IMR-90 (cell line): ENCODE measurements at regions not wholly inside any gene's neighbourhood (a gene's known extent, or its start where the extent isn't known, plus 50 kb on each side); places are given as distances from the start of the nearest gene placed in this dataset. TPM values are rescaled to one million over a fixed set of nuclear protein-coding genes. Genes with fewer than 3 reads are reported as not detected.

Experiments
- microRNA-seq, 2 experiments: library from miRNA; stranded (forward) in 1 of 2; unstranded in 1 of 2; fragments of 10-50 nt in 1 of 2; fragments of <30 nt in 1 of 2; gene quantifications in 1 of 2; microRNA quantifications in 1 of 2; one replicate each; pipeline versions ENCODE3 to v1.1.0; 2013 to 2020; ENCODE audit not compliant: insufficient read depth in 1 of 2, insufficient read length in 1 of 2, unreplicated experiment in 1 of 2
- small RNA-seq, 5 experiments: library from RNA; depleted of rRNA; stranded (forward); fragments of <200 nt; gene quantifications; one replicate each; pipeline ENCODE3, GENCODE V24; 2012

Small RNA genes lying in the stretch of these regions (microRNA-seq; reads per million reads assigned to microRNA genes)
- gene RNU7-165P (ENCODE audit: insufficient read depth, insufficient read length), result not detected

Small RNA genes lying in the stretch of these regions (small RNA-seq; reads per million reads assigned to genes)
- 0 reads per million in 5 experiments for gene RNU7-165P
